ENCODE measurements at regions not wholly inside any gene's neighbourhood (a gene's known extent, or its start where the extent isn't known, plus 50 kb on each side); places are given as distances from the start of the nearest gene placed in this dataset.

DNA sequence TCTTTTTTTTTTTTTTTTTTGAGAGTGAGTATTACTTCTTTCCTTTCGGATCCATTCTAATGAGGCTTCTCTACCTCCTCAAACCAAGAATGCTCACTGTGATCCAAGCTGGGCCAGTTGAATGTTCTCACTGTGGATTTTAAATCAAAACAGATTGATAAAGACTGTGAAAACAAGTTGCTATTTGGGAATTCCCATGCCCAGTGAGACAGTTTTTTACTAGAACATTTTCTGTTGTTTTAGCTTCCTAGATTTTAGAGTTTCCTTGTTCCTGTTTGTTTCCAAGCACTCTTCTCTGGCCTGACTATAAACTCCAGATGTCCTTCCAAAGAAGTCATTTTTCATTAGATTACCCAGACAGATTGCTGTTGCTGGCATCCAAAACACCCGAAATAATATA is 60.1 kb upstream of the GALNT15 start:
- TF ChIP-seq, protein P1, sequence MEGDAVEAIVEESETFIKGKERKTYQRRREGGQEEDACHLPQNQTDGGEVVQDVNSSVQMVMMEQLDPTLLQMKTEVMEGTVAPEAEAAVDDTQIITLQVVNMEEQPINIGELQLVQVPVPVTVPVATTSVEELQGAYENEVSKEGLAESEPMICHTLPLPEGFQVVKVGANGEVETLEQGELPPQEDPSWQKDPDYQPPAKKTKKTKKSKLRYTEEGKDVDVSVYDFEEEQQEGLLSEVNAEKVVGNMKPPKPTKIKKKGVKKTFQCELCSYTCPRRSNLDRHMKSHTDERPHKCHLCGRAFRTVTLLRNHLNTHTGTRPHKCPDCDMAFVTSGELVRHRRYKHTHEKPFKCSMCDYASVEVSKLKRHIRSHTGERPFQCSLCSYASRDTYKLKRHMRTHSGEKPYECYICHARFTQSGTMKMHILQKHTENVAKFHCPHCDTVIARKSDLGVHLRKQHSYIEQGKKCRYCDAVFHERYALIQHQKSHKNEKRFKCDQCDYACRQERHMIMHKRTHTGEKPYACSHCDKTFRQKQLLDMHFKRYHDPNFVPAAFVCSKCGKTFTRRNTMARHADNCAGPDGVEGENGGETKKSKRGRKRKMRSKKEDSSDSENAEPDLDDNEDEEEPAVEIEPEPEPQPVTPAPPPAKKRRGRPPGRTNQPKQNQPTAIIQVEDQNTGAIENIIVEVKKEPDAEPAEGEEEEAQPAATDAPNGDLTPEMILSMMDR (IDR thresholded peaks at IDR 0.05; ENCODE audit: poor library complexity, severe bottlenecking): no peak
- TF ChIP-seq EP300 (conservative IDR thresholded peaks at IDR 0.05; ENCODE audit: poor library complexity, severe bottlenecking) (no peak), TAF1 (IDR thresholded peaks at IDR 0.05; ENCODE audit: low read depth) (no peak), SMC3 (conservative IDR thresholded peaks at IDR 0.05; ENCODE audit: poor library complexity) (no peak), MXI1 (conservative IDR thresholded peaks at IDR 0.05; ENCODE audit: poor library complexity, severe bottlenecking) (no peak)
